ENCODE measurements at regions not wholly inside any gene's neighbourhood (a gene's known extent, or its start where the extent isn't known, plus 50 kb on each side); places are given as distances from the start of the nearest gene placed in this dataset.

DNA sequence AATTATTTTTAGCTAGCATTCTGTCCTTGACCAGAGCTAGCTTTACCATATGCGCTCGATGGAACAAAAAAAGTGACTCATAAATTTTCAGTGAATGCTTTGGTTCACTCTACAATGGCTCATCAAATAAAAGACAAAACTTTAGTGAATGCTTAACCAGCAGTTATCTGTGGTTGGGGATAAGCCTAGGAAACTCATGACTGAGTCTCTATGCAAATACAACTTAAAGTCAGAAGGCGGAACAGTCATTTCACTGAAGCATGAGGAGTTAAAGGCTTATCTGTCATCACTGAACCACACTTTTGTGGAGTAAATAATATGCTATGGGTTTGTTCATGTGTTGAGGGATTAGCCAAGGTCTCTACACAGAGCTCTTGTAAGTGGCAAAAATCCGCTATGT lies 308.4 kb downstream of the SQOR start:
- DNase-seq (ENCODE audit: low spot score) (peak; percentile 50), FAIRE-seq (peak; percentile 18), ATAC-seq (no peak; the same call in 2 of the 3 replicates)
- H3K27me3 ChIP-seq (ENCODE audit: control insufficient read depth in 1 of 2, insufficient read depth in 2 of 2, low read length in 2 of 2) = no peaks in the 10 kb centered on the region
- POLR2A ChIA-PET = no interaction called here
- TF ChIP-seq ZNF20 (CRISPR knock-in tag; IDR thresholded peaks at IDR 0.05) (no peak), MIER3 (CRISPR knock-in tag; IDR thresholded peaks at IDR 0.05; ENCODE audit: borderline replicate concordance) (no peak), ZNF614 (CRISPR knock-in tag; IDR thresholded peaks at IDR 0.05; ENCODE audit: borderline replicate concordance) (peak; percentile 52; the same call in 1 of the 2 replicates), ZSCAN22 (CRISPR knock-in tag; IDR thresholded peaks at IDR 0.05) (no peak), HNRNPK (IDR thresholded peaks at IDR 0.05; ENCODE audit: low read depth, low read length, poor library complexity, severe bottlenecking) (no peak), ZNF615 (CRISPR knock-in tag; IDR thresholded peaks at IDR 0.05; ENCODE audit: borderline replicate concordance) (no peak), FOSL2 (CRISPR knock-in tag; IDR thresholded peaks at IDR 0.05) (0 out of 2 replicates have a peak, but pooled peaks have one; percentile 11)
- TF ChIP-seq, protein P1, sequence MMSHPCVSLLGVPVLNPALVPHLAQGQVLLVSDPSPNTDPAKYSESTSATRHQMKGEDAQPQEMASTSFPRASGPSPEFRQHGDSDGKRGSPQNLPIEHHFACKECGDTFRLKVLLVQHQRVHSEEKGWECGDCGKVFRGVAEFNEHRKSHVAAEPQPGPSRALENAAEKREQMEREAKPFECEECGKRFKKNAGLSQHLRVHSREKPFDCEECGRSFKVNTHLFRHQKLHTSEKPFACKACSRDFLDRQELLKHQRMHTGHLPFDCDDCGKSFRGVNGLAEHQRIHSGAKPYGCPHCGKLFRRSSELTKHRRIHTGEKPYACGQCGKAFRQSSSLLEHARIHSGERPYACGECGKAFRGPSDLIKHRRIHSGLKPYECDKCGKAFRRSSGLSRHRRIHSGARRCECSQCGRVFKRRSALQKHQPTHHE (CRISPR knock-in tag; IDR thresholded peaks at IDR 0.05; ENCODE audit: borderline replicate concordance) = no peak
- no peak overlapping the region for H2AFZ ChIP-seq (ENCODE audit: low read length)
- no peaks in the 10 kb centered on the region for H3K79me2 ChIP-seq (ENCODE audit: insufficient read depth, low read length)
- no TSS peak for BruUV-seq (replicated peaks)
- 1% methylated on average over 4 of the region's 4 CpGs for WGBS (ENCODE audit: low lambda C conversion rate)
- H3K4me3 ChIP-seq (replicated peaks in 1 of 3; ENCODE audit: insufficient read depth in 1 of 3, low read depth in 2 of 3, low read length in 3 of 3) = no peak overlapping the region
- intact Hi-C loops (cut with micrococcal nuclease; ENCODE audit: unreplicated experiment) = no loop called here
- no peaks in the 10 kb centered on the region for H3K9me3 ChIP-seq (ENCODE audit: low read length)
- H3K36me3 ChIP-seq (replicated peaks in 1 of 2; ENCODE audit: control insufficient read depth in 1 of 2, insufficient read depth in 2 of 2, low read length in 2 of 2) = no peaks in the 10 kb centered on the region
- H3K4me2 ChIP-seq (ENCODE audit: low read depth, low read length) = no peak overlapping the region
- in situ Hi-C loops (cut with HindIII; ENCODE audit: extremely low pct_ligation_motif_present, low pct_unique_long_range_greater_than_20kb) = no loop called here
- no peak overlapping the region for H3K9ac ChIP-seq (ENCODE audit: insufficient read depth, low read depth, low read length)
- CTCF ChIA-PET (ENCODE audit: low intra/inter-chr PET ratio, low total read pairs) = no interaction called here
- no peaks in the 10 kb centered on the region for H4K20me1 ChIP-seq (ENCODE audit: insufficient read depth, low read length)
- H3K27ac ChIP-seq (ENCODE audit: extremely low read length, insufficient read depth, low read length) = no peak overlapping the region
- H3K4me1 ChIP-seq (ENCODE audit: insufficient read depth, low read length) = 0 out of 2 replicates have a peak, but pooled peaks cover 5% of the 10 kb centered on the region

DNA sequence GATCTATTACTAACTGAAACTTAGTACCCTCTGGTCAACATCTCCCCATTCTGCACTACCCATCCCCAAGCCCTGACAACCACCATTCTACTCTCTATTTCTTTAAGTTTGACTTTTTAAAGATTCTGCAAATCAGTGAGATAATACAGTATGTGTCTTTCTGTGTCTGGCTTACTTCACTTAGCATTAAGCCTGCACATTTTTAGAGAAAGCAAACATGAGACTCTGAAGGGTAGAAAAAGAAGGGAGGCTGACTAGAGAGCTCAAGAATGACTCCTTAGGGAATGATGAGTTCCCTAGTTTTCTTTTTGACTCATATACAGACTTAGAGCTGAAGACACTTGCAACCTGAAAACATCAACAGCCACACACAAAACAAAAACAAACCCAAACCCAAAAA lies 311.3 kb downstream of the SQOR start:
- TF ChIP-seq ATF7-NPFF (CRISPR knock-in tag; IDR thresholded peaks at IDR 0.05; ENCODE audit: low read depth) = no peak
- H3K4me3 ChIP-seq (replicated peaks in 1 of 3; ENCODE audit: insufficient read depth in 1 of 3, low read depth in 2 of 3, low read length in 3 of 3) = no peak overlapping the region
- H3K4me1 ChIP-seq (ENCODE audit: insufficient read depth, low read length) = 0 out of 2 replicates have a peak, but pooled peaks cover 5% of the 10 kb centered on the region
- BruUV-seq (replicated peaks) = no TSS peak
- H3K4me2 ChIP-seq (ENCODE audit: low read depth, low read length) = no peak overlapping the region
- DNase-seq (ENCODE audit: low spot score) (no peak), FAIRE-seq (no peak), ATAC-seq (no peak)
- no peak overlapping the region for H3K27ac ChIP-seq (ENCODE audit: extremely low read length, insufficient read depth, low read length)
- no peaks in the 10 kb centered on the region for H3K9me3 ChIP-seq (ENCODE audit: low read length)
- CTCF ChIA-PET (ENCODE audit: low intra/inter-chr PET ratio, low total read pairs) = no interaction called here
- H2AFZ ChIP-seq (ENCODE audit: low read length) = no peak overlapping the region
- in situ Hi-C loops (cut with HindIII; ENCODE audit: extremely low pct_ligation_motif_present, low pct_unique_long_range_greater_than_20kb) (no loop called here), intact Hi-C loops (cut with micrococcal nuclease; ENCODE audit: unreplicated experiment) (no loop called here)
- POLR2A ChIA-PET = no interaction called here
- no peak overlapping the region for H3K9ac ChIP-seq (ENCODE audit: insufficient read depth, low read depth, low read length)
- H4K20me1 ChIP-seq (ENCODE audit: insufficient read depth, low read length) = no peaks in the 10 kb centered on the region
- H3K27me3 ChIP-seq (ENCODE audit: control insufficient read depth in 1 of 2, insufficient read depth in 2 of 2, low read length in 2 of 2) = no peaks in the 10 kb centered on the region
- no peaks in the 10 kb centered on the region for H3K79me2 ChIP-seq (ENCODE audit: insufficient read depth, low read length)
- no peaks in the 10 kb centered on the region for H3K36me3 ChIP-seq (replicated peaks in 1 of 2; ENCODE audit: control insufficient read depth in 1 of 2, insufficient read depth in 2 of 2, low read length in 2 of 2)
